ENCODE measurements at regions not wholly inside any gene's neighbourhood (a gene's known extent, or its start where the extent isn't known, plus 50 kb on each side); places are given as distances from the start of the nearest gene placed in this dataset.

DNA sequence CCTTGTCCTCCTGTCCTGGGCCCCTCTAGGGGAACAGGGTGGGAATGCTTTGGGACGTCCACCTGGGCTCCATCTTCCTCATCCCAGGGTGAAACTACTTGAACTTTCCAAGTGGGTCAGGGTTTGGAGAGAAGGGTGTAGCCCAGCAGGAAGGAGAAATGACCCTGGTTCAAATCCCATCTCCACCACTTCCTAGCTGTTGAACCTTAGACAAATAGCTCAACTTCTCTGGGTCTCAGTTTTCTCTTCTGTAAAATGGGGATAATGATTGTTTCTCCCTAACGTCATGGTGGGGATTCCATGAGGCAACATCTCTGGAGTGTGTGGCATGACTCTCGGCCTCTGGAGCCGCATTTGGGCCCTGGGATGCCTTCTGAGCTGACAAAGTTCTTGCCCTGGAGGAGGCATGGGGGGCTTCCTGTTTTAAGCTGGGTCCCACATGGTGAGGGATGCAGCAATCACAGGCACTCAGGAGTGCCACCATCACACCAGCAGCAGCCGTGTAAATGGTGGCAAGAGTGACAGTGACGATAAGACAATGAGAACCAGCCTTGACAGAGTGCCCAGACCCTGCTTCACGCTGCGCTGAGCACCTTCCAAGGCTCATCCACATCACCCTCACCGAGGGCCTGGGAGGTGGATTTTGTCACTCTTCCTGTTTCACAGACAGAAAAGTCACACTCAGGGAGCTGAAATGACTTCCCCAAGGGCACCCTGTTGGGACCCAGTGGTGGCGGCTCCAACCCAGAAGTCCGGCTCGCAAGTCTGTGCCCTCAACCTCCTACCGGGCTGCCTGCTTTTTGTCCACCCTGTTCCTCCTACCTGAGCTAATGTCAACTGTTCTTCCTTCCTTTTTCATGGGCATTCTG is 69.5 kb upstream of the IER5L start:
- DNase-seq = no peak

DNA sequence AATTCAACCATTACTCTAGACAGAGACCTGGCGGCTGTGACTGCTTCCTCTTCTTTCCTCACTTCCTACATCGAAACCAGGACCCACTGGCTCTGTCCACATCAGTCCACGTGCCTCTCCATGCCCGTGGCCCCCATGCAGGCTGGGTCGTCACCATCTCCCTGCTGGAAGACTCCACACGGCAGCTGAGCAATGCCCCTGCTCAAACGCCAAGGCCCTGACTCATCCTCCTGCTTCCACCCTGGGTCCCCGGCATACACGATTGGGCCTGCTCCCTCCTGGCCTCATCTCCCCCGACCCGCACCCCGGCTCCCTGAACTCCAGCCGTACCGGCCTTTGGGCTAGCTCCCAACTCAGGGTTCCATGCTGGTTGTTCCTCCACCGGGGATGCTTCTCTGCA is 67.2 kb upstream of the IER5L start:
- DNase-seq = no peak

DNA sequence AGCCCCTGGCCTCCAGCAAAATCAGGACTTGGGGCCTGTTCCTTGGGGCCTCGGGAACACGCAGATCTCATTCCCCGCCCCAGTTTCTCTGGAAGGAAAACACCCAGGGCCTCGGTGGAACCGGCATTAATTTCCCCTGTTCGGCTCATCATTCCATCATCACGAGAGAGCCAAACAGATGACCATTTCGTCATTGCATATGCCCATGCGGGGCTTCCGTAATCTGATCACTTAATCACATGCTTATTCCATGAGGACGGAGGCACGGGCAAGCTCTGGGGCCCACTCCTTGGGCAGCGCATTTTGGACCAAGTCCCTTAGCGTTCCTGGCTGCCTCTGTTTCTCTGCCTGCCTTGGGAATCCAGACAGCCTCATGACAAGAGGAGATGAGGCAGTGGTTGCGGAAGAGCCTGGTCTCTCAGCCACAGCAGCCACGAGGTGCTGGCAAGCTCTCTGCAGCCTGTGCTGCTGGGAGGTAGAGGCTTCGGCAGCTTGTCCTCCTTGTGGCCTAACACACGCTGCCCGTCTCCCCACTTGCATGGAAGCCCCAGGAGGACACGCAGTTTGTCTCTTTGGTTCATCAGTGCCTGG is 65.0 kb upstream of the IER5L start:
- DNase-seq = no peak

DNA sequence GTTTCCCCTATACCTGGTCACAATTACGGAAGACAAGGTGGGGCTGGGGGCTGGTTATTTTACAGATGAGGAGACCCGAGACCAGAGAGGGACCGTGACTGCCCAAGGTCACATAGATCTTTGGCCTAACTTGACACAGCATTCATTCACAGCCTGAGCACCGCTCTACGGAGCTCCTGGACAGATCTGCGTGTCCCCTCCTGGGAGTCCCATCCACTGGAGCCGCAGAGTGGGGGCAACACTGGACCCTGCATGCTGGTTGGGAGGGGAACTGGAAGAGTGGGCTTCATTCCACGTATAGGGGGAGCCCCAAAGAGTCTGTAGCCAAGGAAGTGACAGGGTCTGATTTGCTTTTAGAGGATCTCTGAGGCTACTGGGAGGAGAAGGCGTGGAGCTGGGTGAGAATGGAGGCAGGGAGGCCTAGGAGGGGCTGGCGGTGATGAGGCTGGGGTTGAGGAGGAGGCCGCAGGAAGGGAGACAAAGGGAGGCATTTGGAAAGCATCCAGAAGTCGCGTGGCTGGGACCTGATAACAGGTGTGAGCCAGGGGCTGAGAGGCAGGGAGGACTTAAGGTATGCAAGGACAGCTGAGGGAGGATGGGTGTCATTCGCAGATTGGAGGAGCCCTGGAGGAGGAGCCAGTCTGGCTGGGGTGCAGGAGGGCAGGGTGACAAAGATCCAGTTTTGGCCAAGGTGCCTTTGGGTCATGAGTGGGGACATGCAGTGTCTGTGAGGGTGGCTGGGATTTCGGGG is 64.3 kb upstream of the IER5L start:
- no peak for DNase-seq

DNA sequence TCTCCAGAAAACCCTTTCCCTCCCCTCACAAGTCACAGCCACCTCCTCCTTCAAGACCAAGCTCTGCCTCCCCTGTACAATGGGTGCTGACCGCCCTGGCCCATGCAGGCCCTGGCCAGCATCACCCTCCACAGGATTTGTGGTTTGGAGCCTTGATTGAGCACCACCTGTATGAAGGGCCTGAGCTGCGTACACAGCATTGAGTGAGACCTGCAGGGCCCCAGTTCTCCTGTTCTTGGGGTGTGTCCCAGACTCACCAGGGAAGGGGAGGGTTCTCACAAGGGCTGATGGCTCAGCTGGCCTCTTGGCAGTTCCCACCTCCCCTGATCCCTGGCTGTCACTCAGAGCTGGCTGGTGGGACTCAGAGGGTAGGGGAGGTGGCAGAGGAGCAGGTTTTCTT is 63.7 kb upstream of the IER5L start:
- no peak for DNase-seq

DNA sequence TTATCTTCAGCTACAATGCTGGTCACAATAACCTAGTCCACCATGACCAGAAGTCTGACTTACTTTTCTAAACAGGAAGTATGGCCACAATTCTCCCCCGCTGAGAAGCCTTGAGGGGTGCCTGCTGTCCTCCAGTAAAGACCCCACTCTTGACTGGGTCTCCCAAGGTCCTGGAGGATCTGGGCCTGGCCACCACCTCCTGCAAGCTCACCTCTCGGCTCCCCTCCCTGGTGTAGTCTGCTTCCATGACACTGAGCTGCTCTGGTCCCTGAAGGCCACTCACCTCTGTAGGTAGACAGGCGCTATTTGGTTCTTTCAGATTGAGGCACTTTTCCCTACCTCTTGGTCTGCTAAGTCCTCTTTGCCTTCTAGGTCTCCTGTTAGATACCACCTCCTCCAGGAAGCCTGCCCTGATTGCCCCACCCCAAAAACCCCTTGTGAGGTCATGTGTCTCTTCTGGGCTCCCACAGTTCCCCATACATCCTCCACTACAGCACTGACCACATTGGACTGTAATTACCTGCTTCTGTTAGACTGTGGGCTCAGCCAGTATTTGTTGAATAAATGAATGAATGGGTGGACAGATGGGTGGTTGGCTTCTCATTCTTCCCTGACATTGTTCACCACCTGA is 62.6 kb upstream of the IER5L start:
- no peak for DNase-seq

DNA sequence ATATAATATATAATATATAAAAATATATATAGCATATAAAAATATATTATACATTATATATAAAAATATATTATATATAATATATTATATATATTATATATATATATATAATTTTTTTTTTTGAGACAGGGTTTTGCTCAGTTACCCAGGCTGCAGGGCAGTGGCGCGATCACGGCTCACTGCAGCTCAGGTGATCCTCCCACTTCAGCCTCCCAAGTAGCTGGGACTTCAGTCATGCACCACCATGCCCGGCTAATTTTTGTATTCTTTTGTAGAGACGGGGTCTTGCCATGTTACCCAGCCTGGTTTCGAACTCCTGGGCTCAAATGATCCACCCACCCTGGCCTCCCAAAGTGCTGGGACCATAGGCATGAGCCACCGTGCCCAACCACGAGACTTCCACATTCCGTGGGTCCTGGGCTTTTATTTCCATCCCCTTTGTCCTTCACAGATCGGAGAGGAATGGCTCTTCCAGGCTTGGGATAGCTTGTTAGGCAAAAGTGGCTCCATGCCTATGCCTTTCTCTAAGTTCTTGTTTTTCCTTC is 62.0 kb upstream of the IER5L start:
- DNase-seq = no peak

DNA sequence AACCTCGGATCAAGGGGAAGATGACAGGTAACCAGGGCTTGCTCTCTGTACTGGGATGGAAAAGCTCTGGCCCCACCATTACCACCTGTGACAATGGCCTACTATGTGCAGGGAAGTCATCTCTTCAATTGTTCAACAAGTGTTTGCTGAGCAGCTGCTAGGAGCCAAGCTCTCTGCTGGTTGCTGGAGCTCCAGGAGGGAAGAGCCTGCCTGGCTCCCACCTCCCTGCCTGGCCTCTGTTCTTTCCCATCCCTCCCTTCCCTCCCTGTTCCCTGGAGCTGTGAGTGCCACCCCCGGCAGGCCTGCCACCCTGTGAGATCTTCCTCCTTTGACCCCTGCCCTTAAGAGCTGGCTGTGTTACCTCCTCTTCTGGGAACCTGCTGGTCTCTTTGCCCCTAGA is 59.7 kb upstream of the IER5L start:
- no peak for DNase-seq

DNA sequence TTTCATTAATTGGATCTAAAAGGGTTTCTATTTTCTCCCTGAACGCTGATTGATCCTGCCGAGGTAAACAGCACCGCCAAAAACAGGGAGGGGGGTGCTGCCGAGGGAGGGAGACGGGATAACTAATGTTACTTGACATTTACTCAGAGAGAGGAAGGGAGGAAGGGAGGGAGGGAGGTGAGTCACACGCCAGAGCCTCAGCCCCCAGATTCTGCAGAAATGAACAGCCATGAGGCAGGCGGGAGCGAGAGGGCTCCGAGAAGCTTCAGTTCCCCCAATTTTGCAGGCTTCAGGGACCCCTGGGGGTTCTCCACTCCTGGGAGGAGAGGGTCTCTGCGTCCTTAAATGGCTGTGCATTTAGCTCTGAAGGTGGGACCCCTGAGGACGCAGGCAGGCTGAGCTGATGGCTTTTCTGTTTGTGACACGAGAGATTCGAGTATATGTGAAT is 59.1 kb upstream of the IER5L start:
- DNase-seq = no peak

DNA sequence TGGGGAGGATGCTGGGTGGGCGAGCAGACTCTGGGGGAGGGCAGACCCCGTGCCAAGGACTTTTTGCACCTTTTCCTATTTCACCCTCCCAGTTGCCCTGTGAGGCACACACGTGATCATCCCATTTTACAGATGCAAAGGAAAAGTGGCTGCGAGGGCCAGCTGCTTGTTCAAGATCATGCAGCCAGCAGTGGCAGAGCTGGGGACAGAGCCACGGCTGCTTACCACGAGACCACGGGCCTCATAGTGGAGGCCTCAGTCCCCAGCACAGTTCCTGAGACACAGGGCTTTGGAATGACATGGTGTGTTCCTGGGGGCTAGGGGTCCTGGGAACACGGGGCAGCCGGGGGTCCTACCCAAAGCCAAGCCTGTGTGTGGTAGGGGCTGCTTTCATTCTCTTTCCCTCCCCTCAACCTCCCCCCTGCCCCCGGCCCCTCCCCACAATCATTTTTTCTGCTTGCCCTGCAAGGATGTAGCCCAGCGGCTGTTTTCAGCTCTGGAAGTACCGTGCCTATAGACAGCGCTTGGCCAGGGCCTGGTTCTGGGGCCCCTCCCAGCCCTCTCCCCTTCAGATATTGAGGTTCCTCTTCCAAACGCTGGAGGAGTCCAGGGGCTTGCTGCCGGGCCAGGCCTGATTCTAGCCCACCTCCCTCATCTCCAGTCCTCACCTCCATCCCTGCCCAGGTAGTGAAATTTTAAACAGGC is 58.5 kb upstream of the IER5L start:
- DNase-seq = no peak

DNA sequence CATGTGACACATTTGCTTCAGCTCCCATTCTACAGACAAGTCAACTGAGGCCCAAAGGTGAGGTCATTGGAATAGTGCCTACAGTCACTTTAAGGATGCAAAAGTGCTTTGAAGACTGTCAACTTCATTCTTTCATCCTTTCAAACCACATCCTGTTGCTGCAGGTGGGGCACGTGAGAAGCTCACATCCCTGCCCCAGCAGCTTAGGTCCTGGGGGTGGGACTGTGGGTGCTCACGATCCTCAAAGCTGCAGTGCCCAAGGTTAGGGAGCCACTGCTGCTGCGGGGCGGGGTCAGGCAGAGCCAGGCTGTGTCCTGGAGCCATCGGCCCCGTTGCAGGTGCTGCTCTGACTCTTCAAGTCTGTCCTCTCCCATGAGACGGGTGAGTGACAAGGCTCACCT is 57.9 kb upstream of the IER5L start:
- DNase-seq = no peak

DNA sequence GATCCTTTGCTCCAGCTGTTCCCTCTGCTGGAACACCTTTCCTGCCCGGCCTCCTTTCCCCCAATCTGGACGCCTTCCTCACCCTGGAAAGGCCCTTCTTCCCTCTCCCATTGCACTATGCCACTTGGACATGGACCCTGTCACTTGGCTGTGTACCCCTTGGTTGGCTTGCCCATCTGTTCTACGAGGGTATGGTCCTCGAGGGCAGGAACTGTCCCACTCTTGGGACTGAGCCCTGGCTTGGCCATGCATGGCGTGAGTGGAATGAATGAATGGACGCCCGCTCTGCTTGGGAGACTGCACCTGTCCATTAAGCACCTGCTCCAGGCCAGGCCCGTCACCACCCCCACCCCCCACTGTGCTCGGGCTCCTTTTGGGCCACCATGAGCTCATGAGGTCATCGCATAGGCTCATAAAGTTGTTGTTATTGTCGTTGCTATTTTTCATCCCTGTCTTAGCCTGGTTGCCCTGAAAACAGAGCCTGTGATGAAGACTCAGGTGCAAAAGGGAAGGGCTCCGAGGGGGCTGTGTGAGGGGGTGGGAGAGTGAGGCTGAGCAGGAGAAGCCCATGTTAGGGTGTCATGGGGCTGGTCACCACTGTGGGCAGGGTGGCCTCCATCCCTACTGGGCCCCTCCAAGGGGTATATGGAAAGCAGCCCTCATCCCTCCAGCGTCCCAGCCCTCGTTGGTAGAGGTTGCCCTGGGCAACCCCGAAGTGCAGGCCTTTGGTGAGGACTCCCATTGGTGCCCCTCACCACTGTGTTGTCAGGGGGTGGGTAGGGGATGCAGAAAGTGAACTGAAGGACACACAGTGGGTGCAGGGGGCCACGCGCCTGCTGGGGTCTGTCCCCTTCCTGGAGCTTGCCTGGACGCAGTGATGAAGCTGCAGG is 57.2 kb upstream of the IER5L start:
- DNase-seq = no peak

DNA sequence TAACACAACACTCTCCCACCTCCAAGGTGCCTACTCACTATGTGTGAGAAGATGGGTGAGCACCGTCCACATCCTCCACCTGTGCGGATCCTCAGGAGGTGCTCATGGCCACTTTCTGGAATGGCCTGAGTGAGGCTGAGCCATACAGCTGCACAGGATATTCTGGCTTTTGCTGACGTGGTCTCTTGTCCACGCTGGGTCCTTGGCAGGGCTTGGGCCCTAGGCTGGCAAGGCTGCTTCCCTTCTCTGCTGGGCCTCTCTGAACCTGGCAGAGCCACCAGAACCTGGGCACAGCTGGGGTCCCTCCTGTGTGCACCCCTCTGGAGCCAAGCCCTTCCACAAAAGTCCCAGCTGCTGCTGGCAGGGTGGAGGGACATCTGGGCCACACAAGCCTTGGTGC is 56.4 kb upstream of the IER5L start:
- DNase-seq = no peak

DNA sequence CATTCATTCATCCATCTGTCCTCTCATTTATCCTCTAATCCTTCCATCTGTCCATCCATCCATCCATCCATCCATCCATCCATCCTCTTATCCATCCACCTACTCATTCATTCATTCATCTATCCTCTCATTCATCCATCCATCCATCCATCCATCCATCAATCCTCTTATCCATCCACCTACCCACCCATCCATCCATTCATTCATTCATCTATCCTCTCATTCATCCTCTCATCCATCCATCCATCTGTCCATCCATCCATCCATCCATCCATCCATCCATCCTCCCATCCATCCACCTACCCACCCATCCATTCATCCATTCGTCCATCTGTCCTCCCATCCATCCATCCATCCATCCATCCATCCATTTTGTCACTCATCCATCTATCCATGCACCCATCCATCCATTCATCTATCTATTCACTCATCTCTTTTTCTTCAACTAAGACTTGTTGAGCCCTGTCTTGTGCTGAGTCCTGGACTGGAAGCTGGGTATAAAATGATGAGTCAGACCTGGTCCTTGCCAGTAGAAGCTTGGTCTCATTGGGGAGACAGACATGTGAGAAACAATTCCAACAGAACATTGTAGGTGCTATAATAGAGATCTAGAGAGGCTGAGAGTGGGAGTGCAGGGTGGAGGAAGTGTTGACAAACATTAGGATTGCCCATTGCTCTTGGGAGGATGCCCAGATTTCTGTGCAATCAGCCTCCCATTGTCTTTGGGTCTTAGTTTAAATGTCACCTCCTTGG is 55.0 kb upstream of the IER5L start:
- no peak for DNase-seq

DNA sequence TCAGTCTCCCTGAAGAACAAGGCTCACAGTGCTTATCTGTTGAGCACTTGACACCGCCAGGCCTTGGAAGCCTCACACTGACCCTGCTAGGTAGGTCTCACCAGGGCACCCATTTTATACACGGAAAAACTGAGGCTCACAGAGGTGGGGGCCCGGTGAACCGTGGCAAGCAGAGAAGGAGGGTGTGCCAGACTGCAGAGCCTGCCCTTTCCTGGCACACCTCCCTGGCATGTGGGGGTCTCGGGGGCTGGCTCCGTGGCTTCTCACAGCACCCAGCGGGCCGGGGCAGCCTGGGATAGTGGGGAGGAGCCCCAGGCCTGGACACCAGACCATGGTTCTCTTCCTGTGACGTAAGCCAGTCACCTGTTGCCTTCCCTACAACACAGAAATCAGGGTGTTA is 53.7 kb upstream of the IER5L start:
- no peak for DNase-seq

DNA sequence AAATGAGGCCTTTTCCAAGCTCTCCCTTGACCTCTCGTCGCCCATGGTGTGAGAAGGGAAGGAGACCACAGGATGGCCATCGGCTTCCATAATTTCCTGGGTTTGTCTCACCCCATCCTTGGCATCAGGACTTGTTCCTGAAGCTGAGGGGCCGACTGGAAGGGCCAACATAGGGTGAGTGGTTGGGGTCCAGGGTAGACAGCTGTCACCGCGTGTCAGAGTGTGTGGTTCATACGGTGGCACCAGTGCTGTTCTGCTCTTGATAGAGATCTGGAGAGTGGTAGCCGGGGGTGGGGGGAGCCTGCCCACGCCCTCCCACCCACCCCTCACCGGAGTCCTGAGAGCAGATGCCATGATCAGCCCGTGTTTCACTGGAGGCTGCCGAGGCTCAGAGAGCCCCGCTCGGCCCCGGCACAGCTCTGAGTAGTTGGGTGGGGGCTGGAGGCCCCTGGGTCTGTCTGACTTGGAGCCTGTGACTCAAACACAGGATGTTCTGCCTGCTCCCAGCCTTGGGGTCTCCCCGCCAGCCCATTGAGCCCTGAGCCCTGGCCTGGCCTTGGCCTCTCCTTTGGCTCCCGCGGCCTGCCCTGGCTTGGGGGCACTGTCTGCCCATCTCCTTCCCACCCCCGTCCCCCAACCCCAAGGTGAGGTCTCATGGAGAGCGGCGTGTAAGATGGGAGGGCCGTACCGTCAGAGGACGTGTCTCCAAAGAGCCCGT is 53.1 kb upstream of the IER5L start:
- DNase-seq = no peak

DNA sequence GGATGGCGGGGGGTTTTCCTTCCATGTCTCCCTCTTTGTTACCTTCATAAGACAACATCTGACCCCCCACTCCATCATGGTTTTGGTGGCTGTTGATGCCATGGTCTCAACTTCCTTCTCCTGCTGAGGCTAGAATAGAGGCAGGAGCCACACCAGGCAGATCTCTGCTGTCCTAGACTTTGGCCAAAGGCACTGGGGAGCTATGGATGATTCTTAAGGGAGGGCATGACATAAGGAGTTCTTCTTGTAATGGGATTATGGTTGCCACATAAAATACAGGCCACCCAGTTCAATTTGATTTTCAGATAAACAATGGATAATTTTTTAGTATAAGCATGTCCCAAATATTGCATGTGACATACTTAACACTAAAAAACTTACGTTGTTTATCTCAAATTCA is 52.2 kb upstream of the IER5L start:
- DNase-seq = no peak

Measured in NK-92 treated with Interleukin-12 subunit alpha and Interleukin-12 subunit beta, amount 100 ng/mL, for 24 hours (cell line).